H1 (cell line): ENCODE measurements at regions not wholly inside any gene's neighbourhood (a gene's known extent, or its start where the extent isn't known, plus 50 kb on each side); places are given as distances from the start of the nearest gene placed in this dataset.

Experiments used
- CTCF ChIA-PET: fragments of 300-600 bp; sonication (Branson Sonifier 250); formaldehyde crosslinking; loops from one replicate; lab custom pipeline; 2021; ENCODE audit not compliant: partially characterized antibody; lab: Charles Lee
- POLR2A ChIA-PET: fragments of 300-600 bp; sonication (Branson Sonifier 250); formaldehyde crosslinking; loops from one replicate; lab custom pipeline; 2021; ENCODE audit warnings: inconsistent platforms; ENCODE audit not compliant: partially characterized antibody; lab: Charles Lee
- DNase-seq, 2 experiments: peaks; one replicate each; pipeline versions ENCODE4 v3.0.0 to v3.0.0-alpha.2; 2010 to 2022; ENCODE audit warnings: low spot score in 2 of 2, low read depth in 1 of 2, mixed read lengths in 1 of 2
- FAIRE-seq: peaks from 2 replicates; lab custom pipeline; 2011; peaks lifted over from hg19 to GRCh38; lab: Jason Lieb, UNC
- H2AFZ ChIP-seq: 2 replicates; pipeline ENCODE4 v1.8.1; 2012; ENCODE audit warnings: low read length, inconsistent platforms
- H2AK5ac ChIP-seq: 2 replicates; pipeline ENCODE4 v1.6.1; 2013; ENCODE audit warnings: low read depth, low read length
- H2BK120ac ChIP-seq: replicated peaks from 2 replicates; pipeline ENCODE3; 2013; ENCODE audit warnings: low read depth, low read length, inconsistent platforms
- H2BK12ac ChIP-seq: 2 replicates; pipeline ENCODE4 v1.6.1; 2013; ENCODE audit warnings: low read depth, low read length
- H2BK15ac ChIP-seq: 2 replicates; pipeline ENCODE4 v1.6.1; 2013; ENCODE audit warnings: low read length
- H2BK20ac ChIP-seq: 2 replicates; pipeline ENCODE4 v1.6.1; 2013; ENCODE audit warnings: low read length
- H2BK5ac ChIP-seq: 2 replicates; pipeline ENCODE4 v1.6.1; 2013; ENCODE audit warnings: low read depth, low read length
- H3K14ac ChIP-seq: 2 replicates; pipeline ENCODE4 v1.6.1; 2013; ENCODE audit warnings: inconsistent platforms; ENCODE audit not compliant: insufficient read length
- H3K18ac ChIP-seq: 2 replicates; pipeline ENCODE4 v1.6.1; 2013; ENCODE audit warnings: low read length; ENCODE audit errors: extremely low read depth
- H3K23ac ChIP-seq: 2 replicates; pipeline ENCODE4 v1.6.1; 2013; ENCODE audit warnings: inconsistent platforms; ENCODE audit not compliant: insufficient read length
- H3K23me2 ChIP-seq: 2 replicates; pipeline ENCODE4 v1.6.1; 2013; ENCODE audit warnings: low read depth, low read length
- H3K27ac ChIP-seq: 2 replicates; pipeline ENCODE4 v1.6.1; 2011; ENCODE audit warnings: low read depth, low read length, inconsistent platforms
- H3K27me3 ChIP-seq, 4 experiments: replicated peaks in 1 of 4; 1 replicate in 1 of 4; 2 replicates in 3 of 4; pipeline versions ENCODE4 v1.6.1 to v1.8.1; 2011 to 2013; ENCODE audit warnings: low read length in 3 of 4, mild to moderate bottlenecking in 3 of 4, inconsistent platforms in 2 of 4, mixed read lengths in 2 of 4, moderate library complexity in 1 of 4; ENCODE audit not compliant: control insufficient read depth in 3 of 4, insufficient read depth in 3 of 4; ENCODE audit errors: extremely low read depth in 1 of 4
- H3K36me3 ChIP-seq, 4 experiments: 2 replicates each; pipeline versions ENCODE4 v1.6.1 to v1.8.1; 2011 to 2013; ENCODE audit warnings: mild to moderate bottlenecking in 4 of 4, low read length in 3 of 4, moderate library complexity in 2 of 4, control low read depth in 1 of 4, inconsistent platforms in 1 of 4; ENCODE audit not compliant: insufficient read depth in 4 of 4, control insufficient read depth in 2 of 4
- H3K4ac ChIP-seq: replicated peaks from 2 replicates; pipeline ENCODE3; 2013; ENCODE audit warnings: low read length, low read depth, mixed read lengths, inconsistent platforms; ENCODE audit not compliant: insufficient read length
- H3K4me1 ChIP-seq, 4 experiments: replicated peaks in 1 of 4; 1 replicate in 1 of 4; 2 replicates in 3 of 4; pipeline versions ENCODE4 v1.6.1 to v1.8.1; 2011 to 2013; ENCODE audit warnings: low read length in 3 of 4, inconsistent platforms in 2 of 4, mixed read lengths in 1 of 4; ENCODE audit not compliant: insufficient read depth in 4 of 4, control insufficient read depth in 3 of 4
- H3K4me2 ChIP-seq, 2 experiments: 2 replicates each; pipeline versions ENCODE4 v1.6.1 to v1.8.1; 2011 to 2013; ENCODE audit warnings: low read depth in 2 of 2, low read length in 2 of 2, control low read depth in 1 of 2, inconsistent platforms in 1 of 2, mild to moderate bottlenecking in 1 of 2; ENCODE audit not compliant: insufficient read depth in 1 of 2
- H3K4me3 ChIP-seq, 4 experiments: fragments of 200-600, 300-600 bp in 1 of 4; sonication (generic), shearing (Covaris generic), sonication (Bioruptor Twin) in 1 of 4; 2 replicates each; pipeline versions ENCODE4 v1.5.1 to v1.8.1; 2011 to 2016; ENCODE audit warnings: low read length in 4 of 4, low read depth in 3 of 4, control low read depth in 2 of 4, inconsistent platforms in 2 of 4, mild to moderate bottlenecking in 2 of 4, mixed read lengths in 1 of 4, moderate library complexity in 1 of 4; ENCODE audit not compliant: insufficient read depth in 2 of 4; ENCODE audit errors: extremely low read depth in 1 of 4
- H3K56ac ChIP-seq: replicated peaks from 2 replicates; pipeline ENCODE3; 2013; ENCODE audit warnings: low read depth, mild to moderate bottlenecking, mixed read lengths, low read length, inconsistent platforms; ENCODE audit not compliant: insufficient read length
- H3K79me1 ChIP-seq: 2 replicates; pipeline ENCODE4 v1.6.1; 2013; ENCODE audit warnings: low read depth, low read length, control low read depth
- H3K79me2 ChIP-seq, 2 experiments: 2 replicates each; pipeline versions ENCODE4 v1.6.1 to v1.8.1; 2012 to 2013; ENCODE audit warnings: low read length in 2 of 2, mild to moderate bottlenecking in 2 of 2, inconsistent platforms in 1 of 2; ENCODE audit not compliant: insufficient read depth in 2 of 2, control insufficient read depth in 1 of 2
- H3K9ac ChIP-seq, 4 experiments: replicated peaks in 1 of 4; 1 replicate in 1 of 4; 2 replicates in 3 of 4; pipeline versions ENCODE4 v1.6.1 to v1.8.1; 2011 to 2013; ENCODE audit warnings: low read depth in 3 of 4, low read length in 3 of 4, control low read depth in 2 of 4, mild to moderate bottlenecking in 2 of 4, moderate library complexity in 2 of 4, inconsistent platforms in 1 of 4; ENCODE audit errors: extremely low read depth in 1 of 4
- H3K9me3 ChIP-seq, 2 experiments: 2 replicates each; pipeline versions ENCODE4 v1.6.1 to v1.8.1; 2012 to 2013; ENCODE audit warnings: mild to moderate bottlenecking in 2 of 2, moderate library complexity in 2 of 2, control low read depth in 1 of 2, inconsistent platforms in 1 of 2, low read depth in 1 of 2, low read length in 1 of 2, mixed read lengths in 1 of 2; ENCODE audit not compliant: insufficient read depth in 2 of 2
- H4K20me1 ChIP-seq, 2 experiments: replicated peaks in 1 of 2; 2 replicates each; pipeline versions ENCODE3 to v1.8.1; 2011 to 2013; ENCODE audit warnings: inconsistent platforms in 2 of 2, low read length in 2 of 2, mild to moderate bottlenecking in 1 of 2; ENCODE audit not compliant: insufficient read depth in 2 of 2, control insufficient read depth in 1 of 2
- H4K5ac ChIP-seq: 2 replicates; pipeline ENCODE4 v1.6.1; 2013; ENCODE audit warnings: low read length, low read depth, mixed read lengths, inconsistent platforms; ENCODE audit not compliant: insufficient read length
- H4K8ac ChIP-seq: 2 replicates; pipeline ENCODE4 v1.8.0; 2013; ENCODE audit warnings: mild to moderate bottlenecking, moderate library complexity, low read length, inconsistent platforms; ENCODE audit not compliant: insufficient read depth; ENCODE audit errors: extremely low read depth
- H4K91ac ChIP-seq: replicated peaks from 2 replicates; pipeline ENCODE3; 2013; ENCODE audit warnings: low read length, mixed read lengths, inconsistent platforms; ENCODE audit not compliant: insufficient read length
- BCL11A ChIP-seq, 2 experiments: IDR thresholded peaks; one replicate each; pipeline ENCODE4 v1.6.1; 2011; ENCODE audit warnings: low read depth in 2 of 2, low read length in 2 of 2, mild to moderate bottlenecking in 2 of 2
- CBX5 ChIP-seq: fragments of 300-800, 300-1000 bp; sonication (generic); IDR thresholded peaks from 2 replicates; pipeline ENCODE4 v1.7.1; 2016; ENCODE audit warnings: antibody characterized with exemption, low read length, low read depth
- CHD2 ChIP-seq: IDR thresholded peaks from 2 replicates; pipeline ENCODE4 v1.6.1; 2012; ENCODE audit warnings: low read length, improper control_type of control experiment
- HDAC2 ChIP-seq, 2 experiments: fragments of 300-600 bp in 1 of 2; sonication (generic) in 1 of 2; IDR thresholded peaks; 2 replicates each; pipeline ENCODE4 v1.6.1; 2011 to 2012; ENCODE audit warnings: low read depth in 2 of 2, low read length in 2 of 2, mild to moderate bottlenecking in 2 of 2, moderate library complexity in 2 of 2, borderline replicate concordance in 1 of 2, inconsistent platforms in 1 of 2
- NANOG ChIP-seq: IDR thresholded peaks from 2 replicates; pipeline ENCODE4 v1.6.1; 2011; ENCODE audit warnings: low read length, low read depth, mild to moderate bottlenecking, inconsistent platforms; ENCODE audit not compliant: insufficient read depth, poor library complexity, severe bottlenecking
- POLR2AphosphoS5 ChIP-seq: IDR thresholded peaks from 2 replicates; pipeline ENCODE4 v1.6.1; 2011; ENCODE audit warnings: low read depth, low read length
- TAF1 ChIP-seq: IDR thresholded peaks from 2 replicates; pipeline ENCODE4 v1.6.1; 2011; ENCODE audit warnings: mild to moderate bottlenecking, low read depth, low read length
- TCF12 ChIP-seq: IDR thresholded peaks from 2 replicates; pipeline ENCODE4 v1.6.1; 2011; ENCODE audit warnings: low read depth, mild to moderate bottlenecking, low read length
- WGBS, 2 experiments: shearing (Covaris generic) in 1 of 2; methylation state at CpG; one replicate each; pipeline versions ENCODE4 v1.1.6 to v1.1.7; 2013 to 2015; ENCODE audit warnings: low lambda C conversion rate in 2 of 2, mixed read lengths in 2 of 2, inconsistent platforms in 1 of 2, low coverage in 1 of 2, missing lambda C conversion rate in 1 of 2; ENCODE audit not compliant: insufficient replicate concordance in 2 of 2, insufficient coverage in 1 of 2, insufficient read length in 1 of 2; ENCODE audit errors: extremely low coverage in 1 of 2, missing lambda C conversion rate in 1 of 2; 5-methylcytosine and 5-hydroxymethylcytosine counted together
- TF ChIP-seq, protein P1 (sequence below), 3 experiments: IDR thresholded peaks; 1 replicate in 2 of 3; 2 replicates in 1 of 3; pipeline versions ENCODE4 v1.5.1 to v1.6.1; 2011; ENCODE audit warnings: low read length in 3 of 3, mild to moderate bottlenecking in 3 of 3, inconsistent platforms in 2 of 3, low read depth in 1 of 3, moderate library complexity in 1 of 3; ENCODE audit not compliant: insufficient read depth in 1 of 3; ENCODE audit errors: control extremely low read depth in 1 of 3
- TF ChIP-seq, protein P2 (sequence below): IDR thresholded peaks from 2 replicates; pipeline ENCODE4 v1.6.1; 2011; ENCODE audit warnings: low read length, improper control_type of control experiment

DNA sequence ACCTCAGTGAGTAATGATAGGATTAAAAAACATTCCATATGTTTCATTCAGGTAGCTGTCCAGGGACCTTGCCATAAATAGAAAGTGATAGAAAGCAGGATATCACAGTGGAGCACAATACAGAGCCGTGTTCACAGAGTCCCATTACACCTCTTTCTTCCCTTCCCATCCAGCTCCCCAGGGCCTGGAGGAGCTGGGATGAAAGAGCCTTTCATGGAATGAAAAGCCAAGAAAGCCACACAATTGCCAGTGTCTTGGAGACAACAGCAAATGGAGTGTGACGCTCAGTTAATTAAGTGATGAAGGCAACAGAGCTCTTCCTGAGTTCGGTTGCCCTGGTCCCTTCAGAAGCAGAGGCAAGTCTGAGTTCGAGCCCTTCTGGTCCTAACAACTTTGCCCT is 387.3 kb upstream of the PLXNA2 start:
- no peaks in the 10 kb centered on the region for H3K4me1 ChIP-seq
- ChIA-PET CTCF (interaction anchor here (0.6 to 1.5 kb wide), 2 partner anchors 36 to 882 kb away, joined by 3 to 4 read pairs; no protein-coding TSS in a partner anchor), POLR2A (interaction anchor here (0.6 kb wide), 1 partner anchor 363 kb away, joined by 3 read pairs; no protein-coding TSS in a partner anchor)
- H2AK5ac ChIP-seq = no peak overlapping the region
- no peak overlapping the region for H4K5ac ChIP-seq
- H3K14ac ChIP-seq = no peak overlapping the region
- no peak overlapping the region for H3K9ac ChIP-seq
- FAIRE-seq (no peak), DNase-seq (no peak)
- no peaks in the 10 kb centered on the region for H3K23me2 ChIP-seq
- H3K4me2 ChIP-seq = no peak overlapping the region
- H3K36me3 ChIP-seq = no peaks in the 10 kb centered on the region
- H4K8ac ChIP-seq = no peak overlapping the region
- no peaks in the 10 kb centered on the region for H3K79me2 ChIP-seq
- H3K79me1 ChIP-seq = no peaks in the 10 kb centered on the region
- H2BK12ac ChIP-seq = no peak overlapping the region
- no peaks in the 10 kb centered on the region for H4K20me1 ChIP-seq
- no peak overlapping the region for H2AFZ ChIP-seq
- no peak overlapping the region for H3K27ac ChIP-seq
- no peak overlapping the region for H3K56ac ChIP-seq
- H3K4ac ChIP-seq = no peak overlapping the region
- H3K18ac ChIP-seq = no peak overlapping the region
- no peak overlapping the region for H3K23ac ChIP-seq
- H4K91ac ChIP-seq = no peak overlapping the region
- no peaks in the 10 kb centered on the region for H3K9me3 ChIP-seq
- no peak overlapping the region for H2BK20ac ChIP-seq
- no peak overlapping the region for H2BK5ac ChIP-seq
- no peak overlapping the region for H2BK15ac ChIP-seq
- H2BK120ac ChIP-seq = no peak overlapping the region
- 94% methylated on average over 4 of the region's 4 CpGs; no CpG with 5 or more reads in 1 of the 2 experiments for WGBS, 2 experiments
- H3K4me3 ChIP-seq = no peak overlapping the region
- no peaks in the 10 kb centered on the region for H3K27me3 ChIP-seq
- TF ChIP-seq NANOG = no peak
- TF ChIP-seq POLR2AphosphoS5 = no peak
- no peak for TF ChIP-seq CBX5
- TF ChIP-seq BCL11A (IDR thresholded peaks at IDR 0.05; ENCODE audit: low read depth in 2 of 2, low read length in 2 of 2) = no peak
- no peak for TF ChIP-seq HDAC2 (IDR thresholded peaks at IDR 0.05; ENCODE audit: borderline replicate concordance in 1 of 2, low read depth in 2 of 2, low read length in 2 of 2)
- TF ChIP-seq TAF1 = no peak
- no peak for TF ChIP-seq TCF12
- TF ChIP-seq CHD2 = no peak
- TF ChIP-seq, protein P1, sequence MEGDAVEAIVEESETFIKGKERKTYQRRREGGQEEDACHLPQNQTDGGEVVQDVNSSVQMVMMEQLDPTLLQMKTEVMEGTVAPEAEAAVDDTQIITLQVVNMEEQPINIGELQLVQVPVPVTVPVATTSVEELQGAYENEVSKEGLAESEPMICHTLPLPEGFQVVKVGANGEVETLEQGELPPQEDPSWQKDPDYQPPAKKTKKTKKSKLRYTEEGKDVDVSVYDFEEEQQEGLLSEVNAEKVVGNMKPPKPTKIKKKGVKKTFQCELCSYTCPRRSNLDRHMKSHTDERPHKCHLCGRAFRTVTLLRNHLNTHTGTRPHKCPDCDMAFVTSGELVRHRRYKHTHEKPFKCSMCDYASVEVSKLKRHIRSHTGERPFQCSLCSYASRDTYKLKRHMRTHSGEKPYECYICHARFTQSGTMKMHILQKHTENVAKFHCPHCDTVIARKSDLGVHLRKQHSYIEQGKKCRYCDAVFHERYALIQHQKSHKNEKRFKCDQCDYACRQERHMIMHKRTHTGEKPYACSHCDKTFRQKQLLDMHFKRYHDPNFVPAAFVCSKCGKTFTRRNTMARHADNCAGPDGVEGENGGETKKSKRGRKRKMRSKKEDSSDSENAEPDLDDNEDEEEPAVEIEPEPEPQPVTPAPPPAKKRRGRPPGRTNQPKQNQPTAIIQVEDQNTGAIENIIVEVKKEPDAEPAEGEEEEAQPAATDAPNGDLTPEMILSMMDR (IDR thresholded peaks at IDR 0.05; ENCODE audit: control extremely low read depth in 1 of 3, insufficient read depth in 1 of 3, low read depth in 1 of 3, low read length in 3 of 3) = no peak
- TF ChIP-seq, protein P2, sequence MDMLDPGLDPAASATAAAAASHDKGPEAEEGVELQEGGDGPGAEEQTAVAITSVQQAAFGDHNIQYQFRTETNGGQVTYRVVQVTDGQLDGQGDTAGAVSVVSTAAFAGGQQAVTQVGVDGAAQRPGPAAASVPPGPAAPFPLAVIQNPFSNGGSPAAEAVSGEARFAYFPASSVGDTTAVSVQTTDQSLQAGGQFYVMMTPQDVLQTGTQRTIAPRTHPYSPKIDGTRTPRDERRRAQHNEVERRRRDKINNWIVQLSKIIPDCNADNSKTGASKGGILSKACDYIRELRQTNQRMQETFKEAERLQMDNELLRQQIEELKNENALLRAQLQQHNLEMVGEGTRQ = no peak
